Left ventricle myocardium superior (tissue), 1 donor: ENCODE measurements at regions not wholly inside any gene's neighbourhood (a gene's known extent, or its start where the extent isn't known, plus 50 kb on each side); places are given as distances from the start of the nearest gene placed in this dataset.
"Not testable (repeated sequence)": the region's sequence is repeated elsewhere in the genome, so short reads cannot be mapped to it uniquely, and the experiment has no call there.

Experiments used
- ATAC-seq: fragments of 200-7000 bp; cut with Tn5 transposase; one replicate; pipeline ENCODE4 v1.9.1; 2020; ENCODE audit warnings: mild to moderate bottlenecking, moderate library complexity
- DNase-seq: peaks from one replicate; pipeline ENCODE4 v3.0.0-alpha.2; 2020
- intact Hi-C: fragments of 100-400 bp; cut with micrococcal nuclease; formaldehyde crosslinking; loops from one replicate; pipeline ENCODE4 v1.11.0; 2022
- donor health status: DM: no; HTN: yes; CAD: no; lungs with severe emphysema.

- ATAC-seq (no peak), DNase-seq (no peak)
- intact Hi-C loops = no loop called here
Measured at GRCh38 chr2:37797081-37797480, 125.6 kb upstream of the CDC42EP3 start.

- DNase-seq (no peak), ATAC-seq (no peak)
- intact Hi-C loops = no loop called here
Measured at GRCh38 chr2:37798315-37799005, 126.6 kb upstream of the RMDN2 start.

- ATAC-seq (no peak), DNase-seq (no peak)
- intact Hi-C loops = no loop called here
Measured at GRCh38 chr2:37800176-37800858, 124.8 kb upstream of the RMDN2 start.

GRCh38 chr2:37802211-37802752 lies 122.8 kb upstream of the RMDN2 start:
- intact Hi-C loops = no loop called here

GRCh38 chr2:37802899-37803379 lies 122.1 kb upstream of the RMDN2 start:
- intact Hi-C loops = no loop called here
- ATAC-seq (no peak), DNase-seq (no peak)

More at GRCh38 chr2:37802211-37802752, 122.8 kb upstream of the RMDN2 start:
- peak; percentile 36 for ATAC-seq
- DNase-seq = no peak

GRCh38 chr2:37806004-37806403 lies 119.1 kb upstream of the RMDN2 start:
- ATAC-seq, DNase-seq, intact Hi-C loops: not testable (repeated sequence)

- ATAC-seq (peak; percentile 53), DNase-seq (peak; percentile 53)
- intact Hi-C loops = no loop called here
Measured at GRCh38 chr2:37809525-37809924, 115.6 kb upstream of the RMDN2 start.

GRCh38 chr2:37809931-37810570 lies 115.0 kb upstream of the RMDN2 start:
- DNase-seq (no peak), ATAC-seq (no peak)
- intact Hi-C loops = no loop called here

GRCh38 chr2:37812414-37812813 lies 112.7 kb upstream of the RMDN2 start:
- DNase-seq (no peak), ATAC-seq (no peak)
- intact Hi-C loops = no loop called here

- intact Hi-C loops = no loop called here
- DNase-seq (no peak), ATAC-seq (no peak)
Measured at GRCh38 chr2:37812941-37813730, 112.0 kb upstream of the RMDN2 start.

GRCh38 chr2:37816036-37816435 lies 109.1 kb upstream of the RMDN2 start:
- ATAC-seq (no peak), DNase-seq (no peak)
- intact Hi-C loops = no loop called here

GRCh38 chr2:37816686-37817085 lies 108.4 kb upstream of the RMDN2 start:
- intact Hi-C loops = no loop called here
- DNase-seq = no peak
- no peak for ATAC-seq

GRCh38 chr2:37819186-37819585 lies 105.9 kb upstream of the RMDN2 start:
- no peak for ATAC-seq

GRCh38 chr2:37820471-37820986 lies 104.6 kb upstream of the RMDN2 start:
- intact Hi-C loops = no loop called here
- no peak for ATAC-seq
- DNase-seq = no peak

More at GRCh38 chr2:37819186-37819585, 105.9 kb upstream of the RMDN2 start:
- intact Hi-C loops = no loop called here
- DNase-seq = no peak

GRCh38 chr2:37825586-37825985 lies 99.5 kb upstream of the RMDN2 start:
- ATAC-seq = no peak
- no peak for DNase-seq
- intact Hi-C loops = no loop called here

- intact Hi-C loops = no loop called here
- no peak for ATAC-seq
Measured at GRCh38 chr2:37826611-37827010, 98.5 kb upstream of the RMDN2 start.

GRCh38 chr2:37827455-37827854 lies 97.6 kb upstream of the RMDN2 start:
- DNase-seq (no peak), ATAC-seq (no peak)
- intact Hi-C loops = no loop called here

More at GRCh38 chr2:37826611-37827010, 98.5 kb upstream of the RMDN2 start:
- no peak for DNase-seq

GRCh38 chr2:37827911-37828511 lies 97.1 kb upstream of the RMDN2 start:
- DNase-seq (peak; percentile 26), ATAC-seq (peak; percentile 71)
- intact Hi-C loops = no loop called here

GRCh38 chr2:37829202-37829601 lies 95.9 kb upstream of the RMDN2 start:
- intact Hi-C loops = no loop called here
- ATAC-seq (no peak), DNase-seq (peak; percentile 23)
